ENCODE measurements at regions not wholly inside any gene's neighbourhood (a gene's known extent, or its start where the extent isn't known, plus 50 kb on each side); places are given as distances from the start of the nearest gene placed in this dataset.

DNA sequence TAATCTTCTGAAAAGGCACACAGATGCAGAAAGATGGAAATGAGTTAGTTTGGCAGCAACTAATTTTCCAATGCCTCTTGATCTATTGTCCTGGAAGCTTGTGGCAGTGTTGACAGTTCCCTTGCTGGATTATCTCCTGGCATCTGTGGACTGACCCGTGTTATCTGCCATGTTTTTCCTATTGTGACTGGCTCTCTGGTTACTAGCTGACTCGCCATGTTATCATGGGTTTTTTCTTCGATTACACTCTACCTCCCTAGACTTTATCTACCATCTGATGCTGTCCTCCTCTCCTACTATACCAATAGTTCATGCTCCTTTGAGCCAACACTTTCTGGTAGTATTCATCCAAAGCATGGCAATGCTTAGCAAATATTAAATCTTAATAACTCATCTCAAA, 63.3 kb upstream of the FLRT2 start:
- Histone ChIP-seq H3K9ac (ENCODE audit: insufficient read depth in 1 of 2, low read length in 2 of 2) (no peak overlapping the region), H3K27me3 (ENCODE audit: control insufficient read depth in 3 of 3, insufficient read depth in 3 of 3, low read length in 2 of 3) (no peaks in the 10 kb centered on the region), H3K27ac (ENCODE audit: low read depth in 1 of 2, low read length in 1 of 2) (no peak overlapping the region), H3K4me1 (ENCODE audit: control insufficient read depth in 5 of 5, insufficient read depth in 5 of 5, low read length in 5 of 5) (peaks cover 0 to 11% (median 0%) of the 10 kb centered on the region in 5 donors), H3K4me3 (no peak overlapping the region), H3K9me3 (ENCODE audit: control insufficient read depth in 4 of 4, insufficient read depth in 3 of 4, low read length in 3 of 4) (peaks cover 0 to 4% (median 0%) of the 10 kb centered on the region in 4 donors), H3K36me3 (ENCODE audit: control insufficient read depth in 4 of 4, insufficient read depth in 4 of 4, low read length in 4 of 4) (no peaks in the 10 kb centered on the region)
- ATAC-seq (ENCODE audit: insufficient read depth, low FRiP score) = no peak
- DNase-seq = no peak
- TF ChIP-seq CTCF (IDR thresholded peaks at IDR 0.05; ENCODE audit: control extremely low read depth, extremely low read depth) = no peak
- 74 to 90% methylated on average over 3 of the region's 3 CpGs for WGBS, 2 donors

DNA sequence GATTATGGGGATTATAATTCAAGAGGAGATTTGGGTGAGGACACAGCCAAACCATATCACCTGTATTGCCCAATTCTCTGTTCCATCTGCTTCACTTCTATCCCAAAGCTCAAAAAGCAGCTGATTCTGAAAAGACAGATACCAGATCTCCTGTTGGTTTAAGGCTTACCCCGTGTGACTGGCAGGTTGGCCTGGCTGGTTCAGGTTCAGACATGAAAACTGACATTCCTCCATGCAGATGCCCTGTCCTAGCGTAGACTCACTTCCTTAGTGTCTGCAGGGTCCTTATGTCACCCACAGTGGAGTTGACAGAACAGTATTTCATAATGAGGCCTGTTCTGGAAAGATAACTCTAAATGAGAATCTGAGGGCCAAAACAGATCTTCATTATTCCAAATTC, 61.1 kb upstream of the FLRT2 start:
- peak in 1 of 3 donors; percentile 26 for DNase-seq
- no peaks in the 10 kb centered on the region for H3K36me3 ChIP-seq (ENCODE audit: control insufficient read depth in 4 of 4, insufficient read depth in 4 of 4, low read length in 4 of 4)
- H3K27me3 ChIP-seq (ENCODE audit: control insufficient read depth in 3 of 3, insufficient read depth in 3 of 3, low read length in 2 of 3) = no peaks in the 10 kb centered on the region
- H3K9ac ChIP-seq (ENCODE audit: insufficient read depth in 1 of 2, low read length in 2 of 2) = no peak overlapping the region
- 43 to 57% methylated on average over 2 of the region's 2 CpGs for WGBS, 2 donors
- peaks cover 0 to 4% (median 0%) of the 10 kb centered on the region in 4 donors for H3K9me3 ChIP-seq (ENCODE audit: control insufficient read depth in 4 of 4, insufficient read depth in 3 of 4, low read length in 3 of 4)
- TF ChIP-seq CTCF (IDR thresholded peaks at IDR 0.05; ENCODE audit: control extremely low read depth, extremely low read depth) = no peak
- H3K4me3 ChIP-seq = no peak overlapping the region
- peak; percentile 30 for ATAC-seq (ENCODE audit: insufficient read depth, low FRiP score)
- H3K27ac ChIP-seq (ENCODE audit: low read depth in 1 of 2, low read length in 1 of 2) = no peak overlapping the region
- peaks cover 0 to 12% (median 0%) of the 10 kb centered on the region in 5 donors for H3K4me1 ChIP-seq (ENCODE audit: control insufficient read depth in 5 of 5, insufficient read depth in 5 of 5, low read length in 5 of 5)

DNA sequence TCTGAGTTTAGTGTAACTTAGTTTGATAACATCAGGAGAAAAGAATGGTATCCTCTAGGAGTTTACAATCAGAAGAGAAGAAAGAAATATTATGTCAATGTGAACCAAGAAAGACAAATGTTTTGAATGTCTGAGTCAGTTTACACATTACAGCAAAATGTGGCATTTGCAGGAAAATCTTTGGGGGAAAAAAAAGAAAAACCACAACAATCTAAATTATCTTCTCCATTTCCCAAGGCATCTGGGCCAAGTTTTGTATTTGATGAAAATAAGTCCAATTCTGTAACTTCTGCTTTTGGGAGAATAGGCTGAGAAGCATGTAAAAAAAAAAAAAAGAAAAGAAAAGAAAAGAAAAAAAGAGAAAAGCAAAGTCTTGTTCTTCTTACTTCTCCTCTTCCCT, 58.8 kb upstream of the FLRT2 start:
- Histone ChIP-seq H3K27ac (ENCODE audit: low read depth in 1 of 2, low read length in 1 of 2) (no peak overlapping the region), H3K9me3 (ENCODE audit: control insufficient read depth in 4 of 4, insufficient read depth in 3 of 4, low read length in 3 of 4) (peaks cover 0 to 4% (median 0%) of the 10 kb centered on the region in 4 donors), H3K36me3 (ENCODE audit: control insufficient read depth in 4 of 4, insufficient read depth in 4 of 4, low read length in 4 of 4) (no peaks in the 10 kb centered on the region), H3K4me1 (ENCODE audit: control insufficient read depth in 5 of 5, insufficient read depth in 5 of 5, low read length in 5 of 5) (peaks cover 0 to 12% (median 0%) of the 10 kb centered on the region in 5 donors), H3K4me3 (no peak overlapping the region), H3K9ac (ENCODE audit: insufficient read depth in 1 of 2, low read length in 2 of 2) (no peak overlapping the region), H3K27me3 (ENCODE audit: control insufficient read depth in 3 of 3, insufficient read depth in 3 of 3, low read length in 2 of 3) (no peaks in the 10 kb centered on the region)
- no peak for TF ChIP-seq CTCF (IDR thresholded peaks at IDR 0.05; ENCODE audit: control extremely low read depth, extremely low read depth)
- DNase-seq (no peak), ATAC-seq (ENCODE audit: insufficient read depth, low FRiP score) (no peak)

DNA sequence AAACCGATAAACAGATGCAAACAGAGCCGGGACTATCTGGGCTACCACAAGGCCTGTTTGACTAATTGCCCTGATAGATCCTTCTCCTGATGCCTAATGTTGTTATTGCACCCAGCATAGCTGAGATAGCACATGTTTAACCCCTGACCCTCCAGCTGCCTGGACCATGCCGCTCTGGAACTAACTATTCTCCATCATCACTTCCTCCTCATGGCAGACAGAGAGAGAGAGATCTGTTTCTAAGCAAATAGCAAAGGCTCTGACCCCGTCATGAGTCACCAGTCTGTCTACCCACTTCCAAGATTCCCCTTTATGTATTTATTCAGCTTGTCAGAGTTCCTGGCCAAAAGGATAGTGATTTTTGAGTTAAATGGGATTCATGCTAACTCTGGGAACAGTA, 58.2 kb upstream of the FLRT2 start:
- TF ChIP-seq CTCF (IDR thresholded peaks at IDR 0.05; ENCODE audit: control extremely low read depth, extremely low read depth) = no peak
- ATAC-seq (ENCODE audit: insufficient read depth, low FRiP score) (peak; percentile 42), DNase-seq (peak in 2 of 3 donors; percentile 17 to 25)
- 37 to 57% methylated on average over 4 of the region's 4 CpGs for whole genome bisulfite sequencing, 2 donors
- Histone ChIP-seq H3K27ac (ENCODE audit: low read depth in 1 of 2, low read length in 1 of 2) (no peak overlapping the region), H3K9me3 (ENCODE audit: control insufficient read depth in 4 of 4, insufficient read depth in 3 of 4, low read length in 3 of 4) (peaks cover 0 to 4% (median 0%) of the 10 kb centered on the region in 4 donors), H3K4me1 (ENCODE audit: control insufficient read depth in 5 of 5, insufficient read depth in 5 of 5, low read length in 5 of 5) (peaks cover 0 to 12% (median 0%) of the 10 kb centered on the region in 5 donors), H3K9ac (ENCODE audit: insufficient read depth in 1 of 2, low read length in 2 of 2) (no peak overlapping the region), H3K36me3 (ENCODE audit: control insufficient read depth in 4 of 4, insufficient read depth in 4 of 4, low read length in 4 of 4) (no peaks in the 10 kb centered on the region), H3K27me3 (ENCODE audit: control insufficient read depth in 3 of 3, insufficient read depth in 3 of 3, low read length in 2 of 3) (no peaks in the 10 kb centered on the region), H3K4me3 (no peak overlapping the region)
